ENCODE measurements at regions not wholly inside any gene's neighbourhood (a gene's known extent, or its start where the extent isn't known, plus 50 kb on each side); places are given as distances from the start of the nearest gene placed in this dataset.

DNA sequence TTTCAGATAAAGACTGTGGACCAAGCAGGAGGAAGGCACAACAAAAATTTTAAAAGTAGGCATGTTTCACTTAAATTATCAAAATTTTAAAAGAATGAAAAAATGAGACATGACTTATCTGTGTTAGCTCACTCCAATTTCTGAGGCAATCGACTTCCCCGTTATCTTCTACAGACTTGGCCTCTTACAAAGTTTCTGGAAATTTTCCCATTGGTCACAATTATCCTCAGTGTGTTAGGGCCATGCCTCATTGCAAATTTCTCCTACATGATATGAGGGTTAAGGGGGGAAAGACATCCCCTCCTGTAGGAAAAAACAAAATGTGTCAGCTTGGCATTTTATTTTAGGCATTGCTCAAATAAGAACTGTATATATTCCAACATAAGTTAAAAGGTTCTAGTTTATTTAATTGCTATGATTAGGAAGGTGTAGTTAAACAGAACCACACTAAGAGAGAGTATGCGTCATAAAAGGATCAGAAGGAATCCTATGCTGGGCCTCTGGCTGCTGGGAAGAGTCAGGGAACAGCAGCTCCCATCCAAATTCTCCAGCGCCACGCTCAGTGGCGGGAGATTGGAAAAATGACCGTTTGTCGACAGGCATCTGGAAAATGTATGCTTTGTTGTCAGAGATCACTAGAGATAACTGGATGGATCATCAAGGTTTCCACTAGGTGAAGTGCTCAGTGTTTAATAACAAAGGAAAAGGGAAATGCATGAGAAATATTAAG is 463.6 kb upstream of the NR2F2 start:
- H3K27me3 Mint-ChIP-seq (ENCODE audit: low read depth): no peaks in the 10 kb centered on the region; the same call in 1 of the 2 replicates
- TF ChIP-seq, protein P1, sequence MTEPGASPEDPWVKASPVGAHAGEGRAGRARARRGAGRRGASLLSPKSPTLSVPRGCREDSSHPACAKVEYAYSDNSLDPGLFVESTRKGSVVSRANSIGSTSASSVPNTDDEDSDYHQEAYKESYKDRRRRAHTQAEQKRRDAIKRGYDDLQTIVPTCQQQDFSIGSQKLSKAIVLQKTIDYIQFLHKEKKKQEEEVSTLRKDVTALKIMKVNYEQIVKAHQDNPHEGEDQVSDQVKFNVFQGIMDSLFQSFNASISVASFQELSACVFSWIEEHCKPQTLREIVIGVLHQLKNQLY (CRISPR knock-in tag; IDR thresholded peaks at IDR 0.05): no peak
- TF ChIP-seq, protein P2, sequence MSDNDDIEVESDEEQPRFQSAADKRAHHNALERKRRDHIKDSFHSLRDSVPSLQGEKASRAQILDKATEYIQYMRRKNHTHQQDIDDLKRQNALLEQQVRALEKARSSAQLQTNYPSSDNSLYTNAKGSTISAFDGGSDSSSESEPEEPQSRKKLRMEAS (CRISPR knock-in tag; IDR thresholded peaks at IDR 0.05): no peak
- TF ChIP-seq, protein P3, sequence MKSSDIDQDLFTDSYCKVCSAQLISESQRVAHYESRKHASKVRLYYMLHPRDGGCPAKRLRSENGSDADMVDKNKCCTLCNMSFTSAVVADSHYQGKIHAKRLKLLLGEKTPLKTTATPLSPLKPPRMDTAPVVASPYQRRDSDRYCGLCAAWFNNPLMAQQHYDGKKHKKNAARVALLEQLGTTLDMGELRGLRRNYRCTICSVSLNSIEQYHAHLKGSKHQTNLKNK (CRISPR knock-in tag; IDR thresholded peaks at IDR 0.05): no peak
- TF ChIP-seq NFATC4 (CRISPR knock-in tag; IDR thresholded peaks at IDR 0.05): no peak
- no peaks in the 10 kb centered on the region for H3K4me1 Mint-ChIP-seq
- H3K9me3 Mint-ChIP-seq: no peaks in the 10 kb centered on the region
- ChIA-PET POLR2A (no interaction called here), CTCF (no interaction called here)
- DNase-seq (ENCODE audit: low spot score) (no peak), ATAC-seq (no peak)
- H3K27ac Mint-ChIP-seq: no peak overlapping the region
- no peak overlapping the region for H3K4me3 Mint-ChIP-seq
- H3K36me3 Mint-ChIP-seq: no peaks in the 10 kb centered on the region

DNA sequence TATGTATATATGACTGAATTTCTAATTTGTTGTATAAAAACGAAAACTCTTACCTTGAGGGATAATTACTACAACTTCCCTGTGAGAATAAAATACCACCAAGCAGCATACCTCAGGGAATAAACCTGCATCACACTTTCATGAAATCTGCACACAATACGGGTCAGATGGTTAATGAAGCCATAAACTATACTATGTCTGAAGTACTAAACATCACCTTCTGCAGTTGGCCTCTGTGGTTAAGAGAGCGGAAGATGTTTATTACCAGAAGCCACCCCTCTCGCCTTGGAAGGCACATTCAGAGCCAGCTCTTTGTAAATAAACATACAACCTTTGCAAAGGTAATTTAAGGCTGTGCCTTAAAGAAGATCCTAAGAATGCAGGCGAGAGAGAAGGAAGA is 462.1 kb upstream of the NR2F2 start:
- Mint-ChIP-seq H3K27ac (no peak overlapping the region), H3K9me3 (no peaks in the 10 kb centered on the region), H3K27me3 (ENCODE audit: low read depth) (no peaks in the 10 kb centered on the region; the same call in 1 of the 2 replicates), H3K4me3 (no peak overlapping the region), H3K36me3 (no peaks in the 10 kb centered on the region), H3K4me1 (no peaks in the 10 kb centered on the region)
- ATAC-seq (no peak), DNase-seq (ENCODE audit: low spot score) (no peak)
- POLR2A ChIA-PET: no interaction called here
- TF ChIP-seq, protein P4, sequence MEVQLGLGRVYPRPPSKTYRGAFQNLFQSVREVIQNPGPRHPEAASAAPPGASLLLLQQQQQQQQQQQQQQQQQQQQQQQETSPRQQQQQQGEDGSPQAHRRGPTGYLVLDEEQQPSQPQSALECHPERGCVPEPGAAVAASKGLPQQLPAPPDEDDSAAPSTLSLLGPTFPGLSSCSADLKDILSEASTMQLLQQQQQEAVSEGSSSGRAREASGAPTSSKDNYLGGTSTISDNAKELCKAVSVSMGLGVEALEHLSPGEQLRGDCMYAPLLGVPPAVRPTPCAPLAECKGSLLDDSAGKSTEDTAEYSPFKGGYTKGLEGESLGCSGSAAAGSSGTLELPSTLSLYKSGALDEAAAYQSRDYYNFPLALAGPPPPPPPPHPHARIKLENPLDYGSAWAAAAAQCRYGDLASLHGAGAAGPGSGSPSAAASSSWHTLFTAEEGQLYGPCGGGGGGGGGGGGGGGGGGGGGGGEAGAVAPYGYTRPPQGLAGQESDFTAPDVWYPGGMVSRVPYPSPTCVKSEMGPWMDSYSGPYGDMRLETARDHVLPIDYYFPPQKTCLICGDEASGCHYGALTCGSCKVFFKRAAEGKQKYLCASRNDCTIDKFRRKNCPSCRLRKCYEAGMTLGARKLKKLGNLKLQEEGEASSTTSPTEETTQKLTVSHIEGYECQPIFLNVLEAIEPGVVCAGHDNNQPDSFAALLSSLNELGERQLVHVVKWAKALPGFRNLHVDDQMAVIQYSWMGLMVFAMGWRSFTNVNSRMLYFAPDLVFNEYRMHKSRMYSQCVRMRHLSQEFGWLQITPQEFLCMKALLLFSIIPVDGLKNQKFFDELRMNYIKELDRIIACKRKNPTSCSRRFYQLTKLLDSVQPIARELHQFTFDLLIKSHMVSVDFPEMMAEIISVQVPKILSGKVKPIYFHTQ (CRISPR knock-in tag; IDR thresholded peaks at IDR 0.05): no peak
- no peak for TF ChIP-seq HMGA2 (CRISPR knock-in tag; IDR thresholded peaks at IDR 0.05)
- no peak for TF ChIP-seq MYBL2 (CRISPR knock-in tag; IDR thresholded peaks at IDR 0.05)
- TF ChIP-seq NR1H2 (CRISPR knock-in tag; IDR thresholded peaks at IDR 0.05): no peak
- TF ChIP-seq, protein P5, sequence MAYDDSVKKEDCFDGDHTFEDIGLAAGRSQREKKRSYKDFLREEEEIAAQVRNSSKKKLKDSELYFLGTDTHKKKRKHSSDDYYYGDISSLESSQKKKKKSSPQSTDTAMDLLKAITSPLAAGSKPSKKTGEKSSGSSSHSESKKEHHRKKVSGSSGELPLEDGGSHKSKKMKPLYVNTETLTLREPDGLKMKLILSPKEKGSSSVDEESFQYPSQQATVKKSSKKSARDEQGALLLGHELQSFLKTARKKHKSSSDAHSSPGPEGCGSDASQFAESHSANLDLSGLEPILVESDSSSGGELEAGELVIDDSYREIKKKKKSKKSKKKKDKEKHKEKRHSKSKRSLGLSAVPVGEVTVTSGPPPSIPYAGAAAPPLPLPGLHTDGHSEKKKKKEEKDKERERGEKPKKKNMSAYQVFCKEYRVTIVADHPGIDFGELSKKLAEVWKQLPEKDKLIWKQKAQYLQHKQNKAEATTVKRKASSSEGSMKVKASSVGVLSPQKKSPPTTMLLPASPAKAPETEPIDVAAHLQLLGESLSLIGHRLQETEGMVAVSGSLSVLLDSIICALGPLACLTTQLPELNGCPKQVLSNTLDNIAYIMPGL (CRISPR knock-in tag; IDR thresholded peaks at IDR 0.05): no peak
- no peak for TF ChIP-seq ZNF671 (CRISPR knock-in tag; IDR thresholded peaks at IDR 0.05)
- TF ChIP-seq TP53 (CRISPR knock-in tag; IDR thresholded peaks at IDR 0.05): no peak
- CTCF ChIA-PET: no interaction called here

DNA sequence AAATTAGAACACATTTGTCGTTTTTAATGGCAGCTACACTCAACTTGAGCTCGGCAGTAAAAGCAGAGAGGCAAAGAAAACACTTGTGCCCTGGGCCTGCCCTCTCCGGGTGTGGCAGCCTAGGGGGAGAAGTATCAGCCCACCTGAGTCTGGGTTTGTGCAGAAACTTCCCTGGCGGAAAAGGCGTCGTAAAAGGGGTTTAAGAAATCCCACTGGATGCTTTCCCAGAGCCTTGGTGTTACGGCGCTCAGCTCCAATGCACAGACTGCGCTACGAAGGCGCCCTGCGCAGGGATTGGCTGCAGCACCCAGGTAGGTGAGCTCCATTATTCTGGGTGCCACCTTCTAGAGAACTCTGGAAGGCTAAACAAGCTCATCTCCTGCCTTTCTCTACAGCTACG is 461.5 kb upstream of the NR2F2 start:
- H3K27ac Mint-ChIP-seq: no peak overlapping the region
- no peaks in the 10 kb centered on the region; the same call in 1 of the 2 replicates for H3K27me3 Mint-ChIP-seq (ENCODE audit: low read depth)
- CTCF ChIA-PET: no interaction called here
- POLR2A ChIA-PET: no interaction called here
- no peak overlapping the region for H3K4me3 Mint-ChIP-seq
- H3K4me1 Mint-ChIP-seq: 0 out of 2 replicates have a peak, but pooled peaks cover 4% of the 10 kb centered on the region
- no peaks in the 10 kb centered on the region for H3K36me3 Mint-ChIP-seq
- ATAC-seq (no peak), DNase-seq (ENCODE audit: low spot score) (no peak)
- no peaks in the 10 kb centered on the region for H3K9me3 Mint-ChIP-seq
- TF ChIP-seq ZNF121 (CRISPR knock-in tag; IDR thresholded peaks at IDR 0.05) (no peak), JAZF1 (CRISPR knock-in tag; IDR thresholded peaks at IDR 0.05) (no peak), NFYB (CRISPR knock-in tag; conservative IDR thresholded peaks at IDR 0.05; ENCODE audit: low read depth) (no peak), TCF7 (CRISPR knock-in tag; IDR thresholded peaks at IDR 0.05; ENCODE audit: low read depth) (no peak), ZBTB21 (CRISPR knock-in tag; IDR thresholded peaks at IDR 0.05; ENCODE audit: borderline replicate concordance) (no peak), ZNF138 (CRISPR knock-in tag; conservative IDR thresholded peaks at IDR 0.05) (no peak)
- TF ChIP-seq, protein P6, sequence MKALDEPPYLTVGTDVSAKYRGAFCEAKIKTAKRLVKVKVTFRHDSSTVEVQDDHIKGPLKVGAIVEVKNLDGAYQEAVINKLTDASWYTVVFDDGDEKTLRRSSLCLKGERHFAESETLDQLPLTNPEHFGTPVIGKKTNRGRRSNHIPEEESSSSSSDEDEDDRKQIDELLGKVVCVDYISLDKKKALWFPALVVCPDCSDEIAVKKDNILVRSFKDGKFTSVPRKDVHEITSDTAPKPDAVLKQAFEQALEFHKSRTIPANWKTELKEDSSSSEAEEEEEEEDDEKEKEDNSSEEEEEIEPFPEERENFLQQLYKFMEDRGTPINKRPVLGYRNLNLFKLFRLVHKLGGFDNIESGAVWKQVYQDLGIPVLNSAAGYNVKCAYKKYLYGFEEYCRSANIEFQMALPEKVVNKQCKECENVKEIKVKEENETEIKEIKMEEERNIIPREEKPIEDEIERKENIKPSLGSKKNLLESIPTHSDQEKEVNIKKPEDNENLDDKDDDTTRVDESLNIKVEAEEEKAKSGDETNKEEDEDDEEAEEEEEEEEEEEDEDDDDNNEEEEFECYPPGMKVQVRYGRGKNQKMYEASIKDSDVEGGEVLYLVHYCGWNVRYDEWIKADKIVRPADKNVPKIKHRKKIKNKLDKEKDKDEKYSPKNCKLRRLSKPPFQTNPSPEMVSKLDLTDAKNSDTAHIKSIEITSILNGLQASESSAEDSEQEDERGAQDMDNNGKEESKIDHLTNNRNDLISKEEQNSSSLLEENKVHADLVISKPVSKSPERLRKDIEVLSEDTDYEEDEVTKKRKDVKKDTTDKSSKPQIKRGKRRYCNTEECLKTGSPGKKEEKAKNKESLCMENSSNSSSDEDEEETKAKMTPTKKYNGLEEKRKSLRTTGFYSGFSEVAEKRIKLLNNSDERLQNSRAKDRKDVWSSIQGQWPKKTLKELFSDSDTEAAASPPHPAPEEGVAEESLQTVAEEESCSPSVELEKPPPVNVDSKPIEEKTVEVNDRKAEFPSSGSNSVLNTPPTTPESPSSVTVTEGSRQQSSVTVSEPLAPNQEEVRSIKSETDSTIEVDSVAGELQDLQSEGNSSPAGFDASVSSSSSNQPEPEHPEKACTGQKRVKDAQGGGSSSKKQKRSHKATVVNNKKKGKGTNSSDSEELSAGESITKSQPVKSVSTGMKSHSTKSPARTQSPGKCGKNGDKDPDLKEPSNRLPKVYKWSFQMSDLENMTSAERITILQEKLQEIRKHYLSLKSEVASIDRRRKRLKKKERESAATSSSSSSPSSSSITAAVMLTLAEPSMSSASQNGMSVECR (CRISPR knock-in tag; IDR thresholded peaks at IDR 0.05; ENCODE audit: borderline replicate concordance): no peak
- TF ChIP-seq, protein P7, sequence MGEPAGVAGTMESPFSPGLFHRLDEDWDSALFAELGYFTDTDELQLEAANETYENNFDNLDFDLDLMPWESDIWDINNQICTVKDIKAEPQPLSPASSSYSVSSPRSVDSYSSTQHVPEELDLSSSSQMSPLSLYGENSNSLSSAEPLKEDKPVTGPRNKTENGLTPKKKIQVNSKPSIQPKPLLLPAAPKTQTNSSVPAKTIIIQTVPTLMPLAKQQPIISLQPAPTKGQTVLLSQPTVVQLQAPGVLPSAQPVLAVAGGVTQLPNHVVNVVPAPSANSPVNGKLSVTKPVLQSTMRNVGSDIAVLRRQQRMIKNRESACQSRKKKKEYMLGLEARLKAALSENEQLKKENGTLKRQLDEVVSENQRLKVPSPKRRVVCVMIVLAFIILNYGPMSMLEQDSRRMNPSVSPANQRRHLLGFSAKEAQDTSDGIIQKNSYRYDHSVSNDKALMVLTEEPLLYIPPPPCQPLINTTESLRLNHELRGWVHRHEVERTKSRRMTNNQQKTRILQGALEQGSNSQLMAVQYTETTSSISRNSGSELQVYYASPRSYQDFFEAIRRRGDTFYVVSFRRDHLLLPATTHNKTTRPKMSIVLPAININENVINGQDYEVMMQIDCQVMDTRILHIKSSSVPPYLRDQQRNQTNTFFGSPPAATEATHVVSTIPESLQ (CRISPR knock-in tag; IDR thresholded peaks at IDR 0.05): no peak
- TF ChIP-seq, protein P1 (CRISPR knock-in tag; IDR thresholded peaks at IDR 0.05): no peak
